ENCODE measurements at regions not wholly inside any gene's neighbourhood (a gene's known extent, or its start where the extent isn't known, plus 50 kb on each side); places are given as distances from the start of the nearest gene placed in this dataset.

DNA sequence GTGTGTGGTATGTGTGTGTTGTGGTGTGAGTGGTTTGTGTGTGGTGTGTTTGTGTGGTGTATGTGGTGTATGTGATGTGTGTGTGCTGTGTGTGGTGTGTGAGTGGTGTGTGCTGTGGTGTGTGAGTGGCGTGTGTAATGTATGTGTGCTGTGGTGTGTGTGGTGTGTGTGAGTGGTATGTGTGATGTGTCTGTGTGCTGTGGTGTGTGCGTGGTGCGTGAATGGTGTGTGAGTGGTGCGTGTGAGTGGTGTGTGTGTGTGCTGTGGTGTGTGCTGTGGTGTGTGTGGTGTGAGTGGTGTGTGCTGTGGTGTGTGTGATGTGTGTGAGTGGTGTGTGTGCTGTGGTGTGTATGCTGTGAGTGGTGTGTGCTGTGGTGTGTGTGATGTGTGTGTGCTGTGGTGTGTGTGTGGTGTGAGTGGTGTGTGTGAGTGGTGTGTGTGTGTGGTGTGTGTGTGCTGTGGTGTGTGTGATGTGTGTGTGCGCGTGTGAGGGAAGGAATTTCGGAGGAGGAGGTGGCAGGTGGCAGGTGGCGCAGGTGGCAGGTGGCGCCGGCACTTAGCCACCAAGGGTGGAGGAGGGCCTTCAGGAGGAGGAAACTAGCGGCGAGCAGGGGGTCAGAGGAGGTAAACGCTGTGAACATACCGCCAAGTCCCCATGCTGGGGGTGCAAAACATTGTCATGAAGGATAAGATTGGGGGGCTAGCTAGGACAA is 191.8 kb downstream of the MELK start:
- DNase-seq = no peak

DNA sequence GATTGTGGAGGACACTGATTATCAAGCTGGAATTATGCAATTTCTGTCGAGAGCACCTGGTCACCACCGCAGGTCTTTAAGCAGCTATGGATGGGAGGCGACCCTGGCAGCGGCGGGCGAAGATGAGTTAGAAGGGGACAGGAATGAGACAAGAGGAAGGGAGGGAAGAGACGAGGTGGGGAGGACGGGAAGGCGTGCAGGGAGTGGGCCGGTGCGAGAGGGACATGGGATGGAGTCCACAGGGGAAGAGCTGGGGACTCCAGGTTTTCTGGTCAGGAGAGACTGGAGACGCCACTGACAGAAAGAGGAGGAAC is 192.3 kb downstream of the MELK start:
- DNase-seq = peak in 1 of 2 experiments; percentile 5

DNA sequence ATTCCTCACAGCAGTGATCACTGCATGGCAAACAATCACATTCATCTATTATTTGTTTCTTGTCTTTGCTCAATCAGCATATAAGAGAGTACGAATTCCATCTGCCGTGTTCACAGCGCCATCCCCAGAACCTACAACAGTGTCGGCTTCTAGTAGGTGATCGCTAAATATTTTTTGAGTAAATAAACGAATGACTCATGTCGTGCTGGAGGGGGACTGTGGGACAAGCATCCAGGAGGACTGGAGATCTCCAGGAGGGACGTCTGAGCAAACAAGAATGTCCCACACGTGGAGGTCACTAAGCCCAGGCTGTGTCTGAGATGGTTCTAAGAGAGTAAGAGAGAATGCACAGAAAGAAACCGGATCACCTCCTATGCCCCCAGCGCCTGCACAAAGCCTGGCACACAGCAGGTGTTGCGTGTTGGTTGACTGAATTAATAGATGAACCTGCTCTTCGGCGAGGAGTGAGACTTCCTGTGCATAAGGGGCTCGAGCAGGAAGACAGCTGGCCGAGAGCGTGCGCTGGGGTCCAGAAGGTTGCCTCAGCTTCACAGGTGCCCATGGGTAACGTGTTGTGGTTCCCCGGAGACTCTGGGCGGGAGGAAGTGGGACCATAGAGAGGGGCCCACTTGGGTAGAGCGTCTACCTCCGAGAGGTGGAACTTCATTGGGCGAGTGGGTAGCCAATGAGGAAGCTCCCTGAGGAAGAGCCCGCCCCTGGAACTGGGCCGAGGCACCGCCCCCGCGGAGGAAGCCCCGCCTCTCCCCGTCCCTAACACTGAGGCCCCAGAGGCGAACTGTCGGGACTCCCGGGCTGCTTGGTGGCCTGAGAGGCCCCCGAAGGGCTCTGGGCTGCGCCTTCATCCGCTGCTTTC is 193.0 kb downstream of the MELK start:
- peak; percentile 87 to 89 for DNase-seq

DNA sequence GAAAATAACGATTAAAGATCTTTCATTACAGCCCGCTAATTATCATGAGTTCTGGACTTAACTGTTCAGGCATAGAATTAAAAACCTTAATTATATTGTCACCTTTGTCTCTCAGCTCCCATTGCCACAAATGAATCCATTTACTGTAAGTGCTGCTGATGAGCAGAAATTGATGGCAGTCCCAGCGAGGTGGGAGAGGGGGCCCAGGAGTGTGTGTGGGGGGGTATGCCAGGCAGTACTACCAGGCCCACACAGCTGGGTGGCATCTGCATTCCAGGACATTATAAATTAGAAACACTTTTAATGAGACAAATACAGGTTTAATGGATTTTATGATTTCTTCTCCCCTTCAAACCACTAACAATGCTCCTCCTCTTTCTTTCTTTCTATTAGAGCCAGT is 196.0 kb downstream of the MELK start:
- no peak for DNase-seq

DNA sequence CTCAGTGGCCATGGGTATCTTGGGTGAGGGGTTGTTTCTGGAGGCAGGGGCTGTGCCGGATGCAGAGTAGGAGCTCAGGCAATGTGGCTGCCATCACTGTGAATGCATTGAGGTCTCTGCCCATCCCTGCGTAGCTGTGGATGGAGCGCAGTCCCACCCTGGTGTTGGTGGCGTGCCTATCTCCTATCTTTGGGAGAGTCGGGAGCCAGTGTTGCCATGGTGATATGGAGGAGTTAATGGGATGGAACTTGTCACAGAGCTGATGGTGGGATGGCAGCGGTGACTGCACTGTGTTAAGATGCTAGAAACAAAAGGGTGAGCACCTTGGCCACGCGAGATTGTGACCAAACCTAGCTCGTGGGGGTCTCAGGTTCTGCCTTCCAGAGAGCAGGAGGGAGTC is 197.3 kb downstream of the MELK start:
- no peak for DNase-seq

DNA sequence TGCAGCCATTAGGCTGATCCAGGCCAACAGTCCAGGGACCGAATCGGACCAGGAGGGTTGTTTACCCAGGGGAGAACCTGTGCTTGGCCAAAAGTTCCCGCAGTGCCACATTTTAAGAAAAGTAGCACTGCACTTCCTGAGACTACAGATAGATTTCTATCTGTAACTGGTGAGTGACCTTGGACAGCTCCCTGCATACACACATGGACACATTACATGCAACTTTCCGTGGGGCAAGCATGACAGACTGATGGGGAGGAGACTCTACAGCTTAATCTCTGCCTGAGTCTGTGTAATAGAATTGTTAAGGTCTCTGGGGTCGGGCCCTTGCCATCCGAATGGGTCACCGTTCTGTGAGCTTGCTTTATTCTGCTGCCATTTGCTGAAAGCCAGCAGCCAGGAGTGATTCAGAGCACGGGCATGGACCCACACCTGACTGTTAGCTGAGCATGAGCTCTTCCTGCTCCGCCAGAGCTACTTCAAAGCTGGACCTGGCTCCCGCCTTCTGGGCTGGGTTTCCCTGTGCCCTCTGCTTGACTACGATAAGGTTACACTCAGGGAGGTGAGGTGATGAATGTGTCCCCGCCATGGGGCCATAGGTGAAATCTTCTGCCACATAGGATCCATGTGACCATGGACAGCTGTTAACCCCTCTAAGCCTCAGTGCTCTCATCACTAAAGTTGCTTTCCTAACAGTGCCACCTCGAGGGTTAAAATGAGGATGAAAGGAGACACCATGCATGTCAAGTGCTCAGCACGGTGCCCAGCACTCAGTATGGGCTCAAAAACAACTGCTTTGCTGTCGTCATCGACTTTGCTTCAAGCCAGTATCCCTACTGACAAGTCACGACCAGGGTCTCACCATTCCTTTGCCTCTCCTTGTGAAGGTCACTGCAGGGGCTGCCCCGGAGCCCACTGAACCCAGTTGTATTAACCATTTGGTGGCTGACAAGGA is 200.0 kb downstream of the MELK start:
- DNase-seq = no peak

DNA sequence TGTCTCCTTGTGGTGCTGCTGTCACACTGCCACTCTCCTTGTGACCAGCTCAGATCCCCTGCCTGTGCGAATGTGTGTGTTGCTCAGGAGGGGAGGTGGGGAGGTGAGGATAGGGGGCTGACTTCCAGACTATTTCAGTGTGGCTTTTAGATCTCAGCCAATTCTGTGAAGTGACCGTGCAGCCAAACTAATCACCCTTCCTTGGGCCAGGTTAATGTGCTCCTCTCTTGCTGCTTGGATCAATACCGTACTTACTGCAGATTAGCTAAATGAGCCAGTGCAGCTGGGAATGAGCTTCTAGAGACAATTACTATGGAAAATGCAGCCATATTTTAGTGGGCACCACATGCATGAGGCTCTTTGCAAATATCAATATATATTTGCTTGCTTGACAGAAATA is 206.0 kb downstream of the MELK start:
- no peak for DNase-seq

DNA sequence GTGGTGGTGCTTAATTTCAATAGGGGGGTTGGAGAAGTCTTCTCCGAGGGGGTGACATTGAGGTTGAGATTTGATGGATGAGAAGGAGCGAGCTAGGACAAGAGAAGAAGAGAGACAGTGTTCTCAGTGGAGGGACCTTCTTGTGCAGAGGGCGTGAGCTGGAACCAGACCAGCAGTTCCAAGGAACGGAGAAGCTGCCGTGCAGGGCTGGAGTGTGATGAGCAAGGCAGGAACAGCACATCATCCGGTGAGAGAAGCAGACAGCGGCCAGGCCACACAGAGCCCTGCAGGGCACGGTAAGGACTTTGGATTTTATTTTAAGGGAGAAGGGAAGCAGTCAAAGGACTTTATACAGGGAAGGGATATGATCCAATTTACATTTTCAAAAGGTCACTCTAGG is 206.9 kb downstream of the MELK start:
- no peak for DNase-seq

DNA sequence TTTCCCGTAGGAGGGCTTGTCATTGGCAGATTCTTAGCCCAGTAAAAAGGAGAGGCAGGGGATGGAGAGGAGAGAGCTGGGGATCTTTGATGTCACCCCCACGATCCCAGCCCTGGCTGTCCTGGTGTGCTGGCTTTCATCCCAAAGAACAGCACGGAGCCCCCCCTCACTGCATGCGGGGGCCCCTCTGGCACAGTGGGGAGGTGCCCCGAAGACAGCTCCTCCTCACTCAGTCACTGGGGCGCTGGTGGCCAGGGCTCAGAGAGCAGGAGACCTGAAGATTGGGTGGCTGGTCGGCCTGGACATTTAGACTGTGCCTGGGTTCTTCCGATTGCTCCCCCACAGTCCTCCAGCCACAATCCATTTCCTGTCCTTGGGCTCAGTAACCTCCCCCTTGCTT is 207.5 kb downstream of the MELK start:
- DNase-seq = no peak

DNA sequence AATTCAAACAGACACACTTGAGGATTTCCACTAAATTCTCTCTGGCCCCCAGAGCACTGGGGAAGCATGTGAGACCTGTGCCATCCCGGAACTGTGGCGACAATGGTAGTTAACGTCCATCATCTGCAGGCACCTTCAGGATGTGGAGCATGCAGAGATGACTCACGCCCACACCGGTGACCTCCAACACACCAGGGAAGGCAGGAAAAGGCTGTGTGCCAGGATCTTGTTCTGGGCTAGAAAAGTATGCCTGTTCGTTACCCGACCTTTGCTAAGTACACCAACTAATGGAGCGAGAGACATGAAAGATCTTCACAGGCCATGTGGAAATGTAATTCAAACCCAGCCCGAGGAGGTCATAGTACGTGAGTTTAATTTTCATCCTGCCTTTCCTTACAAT is 208.8 kb downstream of the MELK start:
- DNase-seq = no peak
